HG03457 (cell line): ENCODE measurements at regions not wholly inside any gene's neighbourhood (a gene's known extent, or its start where the extent isn't known, plus 50 kb on each side); places are given as distances from the start of the nearest gene placed in this dataset.
A peak's percentile ranks its signal among the peaks of the same experiment; 100 is the strongest.
"Not testable (repeated sequence)": the region's sequence is repeated elsewhere in the genome, so short reads cannot be mapped to it uniquely, and the experiment has no call there.

Experiments
- ATAC-seq: cut with Tn5 transposase; IDR thresholded peaks from one replicate; pipeline ENCODE4 v1.9.1; 2021; ENCODE audit warnings: moderate number of reproducible peaks; ENCODE audit not compliant: unreplicated experiment

DNA sequence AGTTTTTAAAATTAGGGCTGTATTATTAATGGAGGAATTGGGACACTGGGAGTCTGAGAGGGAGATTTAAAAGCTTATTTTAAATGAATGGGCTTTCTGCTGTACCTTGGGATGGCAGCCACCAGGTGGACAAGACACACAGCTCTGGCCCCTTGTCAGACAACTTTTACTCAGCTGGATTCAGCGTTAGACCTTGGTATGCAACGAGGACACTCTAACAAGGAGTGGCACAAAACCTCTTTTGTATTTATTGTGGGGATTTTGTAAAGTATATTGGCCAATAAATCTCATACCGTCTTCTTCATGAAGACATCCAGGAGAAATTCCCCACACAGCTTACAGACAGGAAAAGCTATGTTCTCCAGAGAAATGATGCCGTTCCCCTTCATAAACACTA lies 105.7 kb downstream of the LCA5 start:
- ATAC-seq: no peak

GRCh38 chr6:79430913-79431536 lies 106.2 kb downstream of the LCA5 start:
- no peak for ATAC-seq

DNA sequence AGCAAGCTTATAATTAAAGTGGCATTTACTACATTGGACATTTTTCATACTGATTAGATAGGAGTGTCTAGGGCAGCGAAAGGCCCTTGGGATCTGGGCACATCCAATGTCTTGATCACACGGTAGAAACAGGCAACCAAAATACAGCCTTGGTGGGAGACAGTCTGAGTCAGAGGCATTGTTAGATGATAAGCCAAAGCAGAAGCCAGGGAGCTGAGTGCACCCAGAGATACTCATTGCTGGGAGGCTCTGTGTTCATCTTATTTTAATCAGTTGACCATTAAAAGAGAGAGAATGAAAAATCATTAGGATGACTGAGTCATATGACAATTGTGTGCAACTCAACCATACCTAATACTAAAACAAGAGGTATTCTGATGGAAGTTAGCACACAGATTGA lies 109.5 kb downstream of the LCA5 start:
- no peak for ATAC-seq

GRCh38 chr6:79426625-79427278 lies 110.5 kb downstream of the LCA5 start:
- no peak for ATAC-seq

GRCh38 chr6:79425589-79426311 lies 111.5 kb downstream of the LCA5 start:
- ATAC-seq: no peak

GRCh38 chr6:79423216-79423615 lies 114.0 kb downstream of the LCA5 start:
- no peak for ATAC-seq

GRCh38 chr6:79422666-79423065 lies 114.6 kb downstream of the LCA5 start:
- no peak for ATAC-seq

DNA sequence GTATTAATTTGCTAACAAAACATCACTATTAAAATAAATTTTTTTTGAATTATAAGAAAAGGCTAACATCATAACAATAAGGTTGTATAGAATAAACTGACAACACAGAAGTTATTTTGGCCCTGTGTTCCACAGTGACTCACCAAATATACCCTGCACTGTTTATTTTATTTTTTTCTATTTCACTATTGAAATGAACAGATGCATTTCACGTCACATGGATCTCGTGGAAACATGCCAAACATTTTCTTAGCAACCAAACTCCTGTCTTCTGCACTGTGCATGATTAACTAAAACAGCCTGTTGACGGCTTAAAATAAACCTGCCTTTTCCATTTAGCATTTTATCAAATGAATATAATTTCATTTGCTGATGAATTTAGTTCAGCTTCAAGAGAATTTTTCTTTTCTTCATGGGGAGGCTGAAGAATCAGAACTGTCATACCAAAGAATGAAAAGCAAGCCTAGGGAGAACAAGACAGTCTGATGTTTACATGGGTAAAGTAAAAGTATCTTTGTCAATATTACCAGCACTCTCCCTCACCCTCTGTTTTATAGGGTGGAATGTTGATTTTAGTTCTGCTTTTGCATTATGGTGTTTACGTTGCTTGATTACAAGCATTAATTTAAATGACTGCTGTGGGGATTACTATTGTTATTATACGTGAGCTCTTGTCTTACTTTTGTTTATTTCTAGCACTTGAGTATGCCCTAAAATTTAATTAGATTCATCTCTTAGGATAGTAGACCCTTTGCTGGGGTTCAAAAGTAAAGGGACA lies 115.3 kb downstream of the LCA5 start:
- peak; percentile 84 for ATAC-seq

DNA sequence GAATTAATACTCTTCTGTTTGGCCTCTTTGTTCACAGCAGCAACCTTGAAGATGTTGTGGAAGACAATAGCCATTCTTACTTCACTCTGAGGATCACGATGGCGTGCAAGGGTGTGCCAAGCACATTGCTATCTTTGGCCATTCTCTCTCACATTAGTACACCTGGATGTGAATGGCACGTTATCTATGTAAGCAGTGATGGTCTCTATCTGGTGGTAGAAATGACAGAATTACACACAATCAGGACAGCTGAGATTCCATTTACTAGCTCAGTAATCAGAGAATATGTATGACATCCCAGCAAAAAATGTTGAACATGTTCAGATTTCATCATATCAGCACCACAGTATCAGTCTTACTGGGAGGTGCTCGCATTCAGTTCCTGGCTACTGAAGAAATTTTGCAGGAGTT lies 116.2 kb downstream of the LCA5 start:
- no peak for ATAC-seq

DNA sequence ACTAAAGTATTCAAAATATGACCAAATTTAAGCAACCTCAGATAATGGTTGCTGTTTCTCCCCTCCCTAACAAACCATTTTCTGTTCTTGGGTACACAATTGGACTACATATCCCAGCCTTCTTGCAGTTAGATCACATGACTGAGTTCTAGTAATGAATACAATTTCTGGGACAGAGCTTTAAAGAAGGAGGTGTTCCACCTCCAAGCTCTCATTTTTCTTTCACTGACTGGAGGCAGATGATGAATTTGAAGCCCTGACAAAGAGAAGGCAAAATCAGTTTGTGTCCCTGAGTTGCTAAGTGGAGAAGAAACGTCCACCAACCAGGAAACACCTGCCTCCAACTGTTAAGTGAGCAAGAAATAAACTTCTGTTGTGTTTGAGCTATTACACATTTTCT lies 117.2 kb downstream of the LCA5 start:
- no peak for ATAC-seq

DNA sequence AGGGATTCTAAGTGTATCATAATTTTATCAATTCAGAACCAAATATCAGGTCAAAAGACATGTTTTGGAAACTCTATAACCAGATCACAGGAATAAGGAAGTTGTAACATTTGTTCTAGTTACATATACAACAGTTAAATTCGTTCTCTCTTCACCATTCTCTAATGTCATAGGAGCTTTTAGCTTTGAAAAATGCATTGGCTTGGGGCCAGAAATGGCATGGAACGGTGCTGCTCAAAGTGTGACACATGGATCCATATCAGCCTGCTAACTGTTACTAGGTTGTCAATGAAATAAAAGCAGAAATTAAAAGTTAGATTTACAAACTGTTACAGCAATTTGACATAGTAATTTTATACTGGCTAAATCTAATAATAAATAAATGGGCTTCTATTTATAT lies 120.3 kb downstream of the LCA5 start:
- no peak for ATAC-seq

GRCh38 chr6:79413562-79414002 lies 123.6 kb downstream of the LCA5 start:
- ATAC-seq: no peak

GRCh38 chr6:79410806-79411205 lies 126.4 kb downstream of the LCA5 start:
- no peak for ATAC-seq

GRCh38 chr6:79408256-79408974 lies 128.8 kb downstream of the LCA5 start:
- no peak for ATAC-seq

- no peak for ATAC-seq
Measured at GRCh38 chr6:79404677-79405076, 132.6 kb downstream of the LCA5 start.

DNA sequence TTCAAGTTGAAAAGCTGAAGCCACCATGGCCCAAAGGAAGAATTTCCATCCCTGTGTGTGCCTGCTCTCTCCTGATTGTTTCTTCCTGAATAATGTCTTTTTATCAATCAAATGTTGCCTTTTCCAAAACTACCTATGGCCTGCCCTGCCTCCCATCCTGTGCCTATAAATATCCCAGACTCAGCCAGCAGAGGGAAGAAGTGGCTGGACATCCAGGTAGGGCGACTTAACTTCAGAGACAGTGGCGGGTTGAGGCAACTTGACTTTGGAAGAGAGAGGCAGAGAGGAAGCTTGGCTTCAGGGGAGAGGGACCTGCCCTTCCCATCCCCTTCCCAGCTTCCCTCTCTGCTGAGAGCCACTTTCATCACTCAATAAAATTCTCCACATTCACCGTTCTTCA lies 133.0 kb downstream of the LCA5 start:
- ATAC-seq: no peak

- no peak for ATAC-seq
Measured at GRCh38 chr6:79403563-79403962, 133.7 kb downstream of the LCA5 start.

GRCh38 chr6:79403086-79403485 lies 134.1 kb downstream of the LCA5 start:
- no peak for ATAC-seq

DNA sequence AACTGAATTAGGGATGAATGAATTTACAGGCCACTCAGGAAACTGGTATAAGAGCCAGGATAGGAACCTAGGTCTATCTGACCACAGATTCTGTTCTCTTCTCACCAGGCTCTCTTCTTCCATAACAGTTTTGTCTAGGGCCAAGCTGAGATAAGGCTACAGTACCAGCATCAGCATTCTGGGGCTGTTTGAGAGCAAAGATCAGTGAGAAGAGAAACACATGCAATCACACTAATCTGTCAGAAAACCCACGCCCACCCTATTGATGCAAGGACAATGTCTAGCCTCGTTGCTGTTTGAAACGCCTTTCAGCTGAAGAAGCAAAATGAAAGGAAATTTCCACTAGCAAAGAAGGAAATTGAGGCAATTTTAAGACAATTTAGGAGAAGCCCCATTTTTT lies 137.7 kb downstream of the LCA5 start:
- no peak for ATAC-seq

DNA sequence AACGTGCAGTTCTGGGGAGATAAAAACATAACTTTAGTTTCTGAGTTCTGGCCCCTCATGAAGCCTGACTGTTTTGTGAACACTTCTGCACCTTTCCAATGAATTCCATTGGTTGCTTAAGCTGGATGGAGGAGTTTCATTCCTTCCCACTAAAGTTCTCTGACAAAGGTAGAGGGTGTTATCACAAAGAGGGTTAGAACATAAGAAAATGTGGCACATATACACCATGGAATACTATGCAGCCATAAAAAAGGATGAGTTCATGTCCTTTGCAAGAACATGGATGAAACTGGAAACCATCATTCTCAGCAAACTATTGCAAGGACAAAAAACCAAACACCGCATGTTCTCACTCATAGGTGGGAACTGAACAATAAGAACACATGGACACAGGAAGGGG lies 138.6 kb downstream of the LCA5 start:
- not testable (repeated sequence) for ATAC-seq

- ATAC-seq: no peak
Measured at GRCh38 chr6:79396625-79397024, 140.6 kb downstream of the LCA5 start.
